Jurkat, Clone E6-1 (cell line): ENCODE measurements at regions not wholly inside any gene's neighbourhood (a gene's known extent, or its start where the extent isn't known, plus 50 kb on each side); places are given as distances from the start of the nearest gene placed in this dataset.
A peak's percentile ranks its signal among the peaks of the same experiment; 100 is the strongest.
"Not testable (repeated sequence)": the region's sequence is repeated elsewhere in the genome, so short reads cannot be mapped to it uniquely, and the experiment has no call there.

Experiments used
- DNase-seq: peaks from one replicate; pipeline ENCODE4 v3.0.0-alpha.2; 2011; ENCODE audit warnings: low read depth, low spot score
- H3K4me3 ChIP-seq: 2 replicates; pipeline ENCODE4 v1.5.1; 2011; ENCODE audit warnings: mild to moderate bottlenecking, low read length, control low read depth, moderate library complexity

GRCh38 chr18:39489431-39489830 lies 1923.8 kb upstream of the CELF4 start:
- no peak for DNase-seq

GRCh38 chr18:39487932-39488331 lies 1922.3 kb upstream of the CELF4 start:
- DNase-seq, result no peak
- no peak overlapping the region for H3K4me3 ChIP-seq

More at GRCh38 chr18:39489431-39489830, 1923.8 kb upstream of the CELF4 start:
- no peak overlapping the region for H3K4me3 ChIP-seq

GRCh38 chr18:39486268-39486667 lies 1920.7 kb upstream of the CELF4 start:
- no peak overlapping the region for H3K4me3 ChIP-seq
- no peak for DNase-seq

GRCh38 chr18:39485696-39486095 lies 1920.1 kb upstream of the CELF4 start:
- DNase-seq, result no peak

GRCh38 chr18:39481281-39481680 lies 1915.7 kb upstream of the CELF4 start:
- no peak for DNase-seq
- H3K4me3 ChIP-seq, result no peak overlapping the region

More at GRCh38 chr18:39485696-39486095, 1920.1 kb upstream of the CELF4 start:
- H3K4me3 ChIP-seq, result no peak overlapping the region

- no peak overlapping the region for H3K4me3 ChIP-seq
- no peak for DNase-seq
These were observed 1915.0 kb upstream of the CELF4 start for GRCh38 chr18:39480494-39481195.

GRCh38 chr18:39464006-39464405 lies 1898.4 kb upstream of the CELF4 start:
- H3K4me3 ChIP-seq, result no peak overlapping the region
- DNase-seq, result no peak

GRCh38 chr18:39462436-39462835 lies 1896.8 kb upstream of the CELF4 start:
- H3K4me3 ChIP-seq, result no peak overlapping the region
- no peak for DNase-seq

GRCh38 chr18:39460136-39460535 lies 1894.5 kb upstream of the CELF4 start:
- H3K4me3 ChIP-seq, result no peak overlapping the region
- DNase-seq, result no peak

GRCh38 chr18:39455285-39455684 lies 1889.7 kb upstream of the CELF4 start:
- DNase-seq, result no peak
- no peak overlapping the region for H3K4me3 ChIP-seq

- H3K4me3 ChIP-seq, result no peak overlapping the region
- DNase-seq, result no peak
These were observed 1889.3 kb upstream of the CELF4 start for GRCh38 chr18:39454866-39455265.

- DNase-seq, result no peak
- H3K4me3 ChIP-seq, result no peak overlapping the region
These were observed 1888.3 kb upstream of the CELF4 start for GRCh38 chr18:39453882-39454281.

GRCh38 chr18:39453356-39453755 lies 1887.8 kb upstream of the CELF4 start:
- DNase-seq, result no peak

GRCh38 chr18:39450958-39451357 lies 1885.4 kb upstream of the CELF4 start:
- H3K4me3 ChIP-seq, result no peak overlapping the region
- no peak for DNase-seq

More at GRCh38 chr18:39453356-39453755, 1887.8 kb upstream of the CELF4 start:
- H3K4me3 ChIP-seq, result no peak overlapping the region

- no peak overlapping the region for H3K4me3 ChIP-seq
These were observed 1884.0 kb upstream of the CELF4 start for GRCh38 chr18:39449566-39449965.

GRCh38 chr18:39448942-39449341 lies 1883.3 kb upstream of the CELF4 start:
- DNase-seq, result no peak
- no peak overlapping the region for H3K4me3 ChIP-seq

More at GRCh38 chr18:39449566-39449965, 1884.0 kb upstream of the CELF4 start:
- DNase-seq, result no peak

GRCh38 chr18:39444957-39445356 lies 1879.4 kb upstream of the CELF4 start:
- not testable (repeated sequence) for H3K4me3 ChIP-seq
- peak; percentile 20 for DNase-seq

GRCh38 chr18:39441648-39442047 lies 1876.0 kb upstream of the CELF4 start:
- H3K4me3 ChIP-seq, result no peak overlapping the region

GRCh38 chr18:39435996-39436395 lies 1870.4 kb upstream of the CELF4 start:
- no peak overlapping the region for H3K4me3 ChIP-seq
- DNase-seq, result no peak

More at GRCh38 chr18:39441648-39442047, 1876.0 kb upstream of the CELF4 start:
- DNase-seq, result no peak

GRCh38 chr18:39435209-39435608 lies 1869.6 kb upstream of the CELF4 start:
- no peak for DNase-seq
- no peak overlapping the region for H3K4me3 ChIP-seq
